ENCODE measurements at regions not wholly inside any gene's neighbourhood (a gene's known extent, or its start where the extent isn't known, plus 50 kb on each side); places are given as distances from the start of the nearest gene placed in this dataset.
A peak's percentile ranks its signal among the peaks of the same experiment; 100 is the strongest.
"Not testable (repeated sequence)": the region's sequence is repeated elsewhere in the genome, so short reads cannot be mapped to it uniquely, and the experiment has no call there.

DNA sequence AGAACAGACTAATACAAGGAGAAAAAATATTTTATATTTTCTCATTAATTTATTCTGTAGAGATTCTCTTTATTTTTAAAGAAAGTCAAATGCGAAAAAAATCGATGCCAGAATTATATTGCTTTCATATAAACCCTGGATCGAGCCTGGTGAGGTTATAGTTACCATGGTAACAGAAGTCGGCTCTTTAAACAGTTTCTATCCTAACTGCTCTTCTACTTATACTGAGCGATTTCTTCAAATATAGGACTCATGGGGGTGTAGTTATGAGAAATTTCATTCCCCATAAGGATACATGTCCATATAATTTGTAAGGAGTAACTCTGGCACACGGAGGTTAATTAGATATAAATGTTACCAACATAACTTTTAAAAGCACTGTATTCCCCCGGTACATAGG is 973.5 kb upstream of the NCAM2 start:
- Mint-ChIP-seq H3K4me1 (ENCODE audit: unreplicated experiment) (peaks cover 5% of the 10 kb centered on the region), H3K27me3 (no peaks in the 10 kb centered on the region), H3K9me3 (peaks cover 4% of the 10 kb centered on the region), H3K27ac (no peak overlapping the region), H3K4me3 (no peak overlapping the region), H3K36me3 (no peaks in the 10 kb centered on the region)
- TF ChIP-seq, protein P1, sequence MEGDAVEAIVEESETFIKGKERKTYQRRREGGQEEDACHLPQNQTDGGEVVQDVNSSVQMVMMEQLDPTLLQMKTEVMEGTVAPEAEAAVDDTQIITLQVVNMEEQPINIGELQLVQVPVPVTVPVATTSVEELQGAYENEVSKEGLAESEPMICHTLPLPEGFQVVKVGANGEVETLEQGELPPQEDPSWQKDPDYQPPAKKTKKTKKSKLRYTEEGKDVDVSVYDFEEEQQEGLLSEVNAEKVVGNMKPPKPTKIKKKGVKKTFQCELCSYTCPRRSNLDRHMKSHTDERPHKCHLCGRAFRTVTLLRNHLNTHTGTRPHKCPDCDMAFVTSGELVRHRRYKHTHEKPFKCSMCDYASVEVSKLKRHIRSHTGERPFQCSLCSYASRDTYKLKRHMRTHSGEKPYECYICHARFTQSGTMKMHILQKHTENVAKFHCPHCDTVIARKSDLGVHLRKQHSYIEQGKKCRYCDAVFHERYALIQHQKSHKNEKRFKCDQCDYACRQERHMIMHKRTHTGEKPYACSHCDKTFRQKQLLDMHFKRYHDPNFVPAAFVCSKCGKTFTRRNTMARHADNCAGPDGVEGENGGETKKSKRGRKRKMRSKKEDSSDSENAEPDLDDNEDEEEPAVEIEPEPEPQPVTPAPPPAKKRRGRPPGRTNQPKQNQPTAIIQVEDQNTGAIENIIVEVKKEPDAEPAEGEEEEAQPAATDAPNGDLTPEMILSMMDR (conservative IDR thresholded peaks at IDR 0.05): no peak
- DNase-seq (ENCODE audit: extremely low spot score, unreplicated experiment): no peak

DNA sequence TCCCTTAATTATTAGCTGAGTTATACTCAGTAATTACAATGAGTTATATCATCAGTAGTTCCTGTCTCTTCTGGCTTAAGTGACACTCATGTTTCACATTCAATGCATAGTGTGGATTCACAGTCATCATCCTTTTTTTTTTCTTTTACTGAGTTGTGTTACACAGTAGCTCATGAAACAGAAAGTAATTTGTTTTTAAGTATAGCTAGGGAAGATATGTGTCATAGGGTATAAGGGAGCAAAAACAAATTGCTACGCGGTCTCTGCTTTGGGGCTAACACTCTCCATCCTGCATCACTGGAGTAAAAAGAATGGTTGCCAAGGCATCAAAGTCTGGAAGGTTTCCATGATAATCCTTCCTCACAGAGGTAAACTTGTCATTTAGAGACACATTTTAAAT is 971.7 kb upstream of the NCAM2 start:
- no peak overlapping the region for H3K27ac Mint-ChIP-seq

DNA sequence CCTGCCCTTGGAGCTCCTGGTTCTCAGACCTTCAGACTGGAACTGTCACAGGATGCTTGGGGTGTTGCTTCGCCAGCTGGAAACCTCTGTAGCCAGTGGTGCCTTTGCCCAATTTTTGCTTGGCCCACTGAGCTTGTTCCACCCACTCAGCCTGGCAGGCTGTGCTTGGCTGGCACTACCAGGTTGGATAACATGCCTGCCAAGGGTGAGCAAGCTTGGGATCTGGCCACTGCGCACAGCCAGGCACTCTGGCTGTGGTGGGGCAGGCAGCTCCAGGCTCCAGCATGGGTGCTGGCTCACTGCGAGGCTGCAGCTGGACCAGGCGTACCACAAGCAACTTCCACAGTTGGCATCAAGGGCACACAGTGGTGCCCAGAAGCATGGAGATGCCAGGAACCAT is 967.8 kb upstream of the NCAM2 start:
- Mint-ChIP-seq H3K27me3 (no peaks in the 10 kb centered on the region), H3K4me3 (no peak overlapping the region), H3K36me3 (no peaks in the 10 kb centered on the region), H3K4me1 (ENCODE audit: unreplicated experiment) (peaks cover 5% of the 10 kb centered on the region), H3K27ac (no peak overlapping the region), H3K9me3 (peaks cover 4% of the 10 kb centered on the region)
- TF ChIP-seq, protein P1 (conservative IDR thresholded peaks at IDR 0.05): no peak
- no peak for DNase-seq (ENCODE audit: extremely low spot score, unreplicated experiment)

More for the DNA sequence above, 971.7 kb upstream of the NCAM2 start:
- no peak for DNase-seq (ENCODE audit: extremely low spot score, unreplicated experiment)
- Mint-ChIP-seq H3K9me3 (peaks cover 4% of the 10 kb centered on the region), H3K27me3 (no peaks in the 10 kb centered on the region), H3K4me3 (no peak overlapping the region), H3K36me3 (no peaks in the 10 kb centered on the region), H3K4me1 (ENCODE audit: unreplicated experiment) (peaks cover 5% of the 10 kb centered on the region)
- TF ChIP-seq, protein P1 (conservative IDR thresholded peaks at IDR 0.05): no peak

DNA sequence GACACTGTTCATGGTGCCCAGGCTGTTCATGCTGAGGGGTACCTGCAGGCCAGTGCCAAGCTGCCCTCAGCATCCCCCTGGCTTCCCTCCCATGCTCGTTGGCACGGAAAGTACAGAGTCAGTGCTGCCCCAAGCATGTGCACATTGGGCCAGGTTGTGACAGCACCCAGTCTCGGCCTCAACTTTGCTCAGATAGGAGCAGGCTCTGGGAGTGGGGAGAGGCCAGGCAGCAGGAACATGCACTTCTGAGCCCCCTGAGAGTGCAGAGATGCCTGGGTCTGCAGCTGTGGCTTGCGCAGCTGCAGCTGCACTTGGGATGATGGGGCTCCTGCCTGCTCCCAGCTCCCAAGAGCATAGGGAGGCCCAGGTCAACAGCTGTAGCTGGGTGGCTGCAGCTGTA is 966.4 kb upstream of the NCAM2 start:
- H3K27me3 Mint-ChIP-seq: no peaks in the 10 kb centered on the region
- no peaks in the 10 kb centered on the region for H3K36me3 Mint-ChIP-seq
- no peak overlapping the region for H3K4me3 Mint-ChIP-seq
- H3K27ac Mint-ChIP-seq: no peak overlapping the region
- no peaks in the 10 kb centered on the region for H3K9me3 Mint-ChIP-seq
- TF ChIP-seq, protein P1 (conservative IDR thresholded peaks at IDR 0.05): no peak
- H3K4me1 Mint-ChIP-seq (ENCODE audit: unreplicated experiment): peaks cover under 1% of the 10 kb centered on the region
- DNase-seq (ENCODE audit: extremely low spot score, unreplicated experiment): no peak

DNA sequence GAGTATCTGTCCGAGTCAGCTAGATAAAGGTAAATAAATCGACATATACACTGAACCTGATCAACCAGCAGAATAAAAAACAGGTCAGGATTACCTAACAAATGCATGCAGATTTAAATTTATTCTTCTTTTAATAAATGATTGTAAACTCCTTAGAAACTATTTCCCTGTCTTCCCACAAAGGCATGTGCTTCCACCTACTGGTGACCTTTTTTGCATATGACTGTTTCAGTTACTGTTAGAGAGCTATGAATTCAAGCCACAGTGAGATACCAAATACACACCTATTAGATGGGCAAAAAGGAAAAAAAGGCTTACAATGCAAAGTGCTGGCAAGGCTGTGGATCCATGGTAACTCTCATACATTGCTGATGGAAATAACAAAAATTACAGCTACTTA is 957.4 kb upstream of the NCAM2 start:
- no peak overlapping the region for H3K27ac Mint-ChIP-seq
- H3K9me3 Mint-ChIP-seq: peaks cover 3% of the 10 kb centered on the region
- no peaks in the 10 kb centered on the region for H3K4me1 Mint-ChIP-seq (ENCODE audit: unreplicated experiment)
- no peaks in the 10 kb centered on the region for H3K27me3 Mint-ChIP-seq
- no peak for DNase-seq (ENCODE audit: extremely low spot score, unreplicated experiment)
- H3K36me3 Mint-ChIP-seq: no peaks in the 10 kb centered on the region
- TF ChIP-seq, protein P1 (conservative IDR thresholded peaks at IDR 0.05): peak; percentile 53
- no peak overlapping the region for H3K4me3 Mint-ChIP-seq

DNA sequence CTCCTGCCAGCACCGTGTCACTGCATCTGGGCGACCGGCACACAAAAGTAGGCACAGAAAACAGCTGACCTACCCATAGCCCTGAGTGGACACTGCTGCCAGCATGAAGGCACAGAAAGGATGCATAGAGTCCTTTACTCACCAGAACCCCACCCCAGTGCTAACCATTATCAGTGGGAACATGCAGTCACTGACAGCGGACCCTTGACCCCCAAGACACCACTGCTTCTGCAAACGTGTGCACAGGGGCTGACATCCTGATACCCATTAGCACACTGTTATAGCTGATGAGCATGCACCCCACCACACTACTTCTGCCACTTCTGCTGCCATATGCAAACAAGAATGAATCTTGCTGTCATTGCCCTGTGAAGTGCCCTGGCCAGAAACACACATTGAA is 953.0 kb upstream of the NCAM2 start:
- no peaks in the 10 kb centered on the region for H3K9me3 Mint-ChIP-seq
- no peaks in the 10 kb centered on the region for H3K27me3 Mint-ChIP-seq
- no peak for DNase-seq (ENCODE audit: extremely low spot score, unreplicated experiment)
- no peak overlapping the region for H3K27ac Mint-ChIP-seq
- H3K4me1 Mint-ChIP-seq (ENCODE audit: unreplicated experiment): no peaks in the 10 kb centered on the region
- no peak overlapping the region for H3K4me3 Mint-ChIP-seq
- H3K36me3 Mint-ChIP-seq: no peaks in the 10 kb centered on the region
- TF ChIP-seq, protein P1 (conservative IDR thresholded peaks at IDR 0.05): no peak

DNA sequence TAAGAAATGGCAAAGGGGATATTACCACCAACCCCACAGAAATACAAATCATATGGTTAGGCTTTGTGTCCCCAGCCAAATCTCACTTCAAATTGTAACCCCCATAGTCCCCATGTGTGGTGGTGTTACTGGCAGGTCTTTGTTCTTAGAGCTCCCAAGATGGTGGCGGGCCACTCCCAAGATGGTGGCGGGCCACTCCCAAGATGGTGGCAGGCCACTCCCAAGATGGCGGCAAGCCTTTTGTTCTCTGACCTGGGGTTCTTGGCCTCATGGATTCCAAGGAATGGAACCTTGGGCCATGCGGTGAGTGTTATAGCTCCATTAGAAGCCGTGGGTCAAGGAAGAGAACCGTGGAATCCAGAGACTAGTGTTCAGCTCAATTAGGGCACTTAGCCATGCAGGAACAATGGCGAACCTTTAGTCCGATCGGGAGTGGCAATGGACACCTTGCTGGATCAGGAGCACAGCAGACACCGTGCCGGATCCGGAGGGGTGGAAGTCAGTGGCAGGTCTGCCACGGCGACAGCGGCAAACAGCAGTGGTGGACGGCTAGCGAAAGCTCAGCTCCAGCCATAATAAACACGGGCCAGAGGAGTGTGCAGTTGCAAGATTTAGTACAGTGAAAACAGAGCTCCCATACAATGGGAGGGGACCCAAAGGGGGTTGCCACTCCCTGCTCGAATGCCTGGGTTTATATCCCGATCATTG is 949.9 kb upstream of the NCAM2 start:
- not testable (repeated sequence) for H3K27ac Mint-ChIP-seq; H3K4me3 Mint-ChIP-seq; H3K4me1 Mint-ChIP-seq (ENCODE audit: unreplicated experiment); H3K27me3 Mint-ChIP-seq; H3K9me3 Mint-ChIP-seq; DNase-seq (ENCODE audit: extremely low spot score, unreplicated experiment); H3K36me3 Mint-ChIP-seq
